ENCODE measurements at regions not wholly inside any gene's neighbourhood (a gene's known extent, or its start where the extent isn't known, plus 50 kb on each side); places are given as distances from the start of the nearest gene placed in this dataset.

DNA sequence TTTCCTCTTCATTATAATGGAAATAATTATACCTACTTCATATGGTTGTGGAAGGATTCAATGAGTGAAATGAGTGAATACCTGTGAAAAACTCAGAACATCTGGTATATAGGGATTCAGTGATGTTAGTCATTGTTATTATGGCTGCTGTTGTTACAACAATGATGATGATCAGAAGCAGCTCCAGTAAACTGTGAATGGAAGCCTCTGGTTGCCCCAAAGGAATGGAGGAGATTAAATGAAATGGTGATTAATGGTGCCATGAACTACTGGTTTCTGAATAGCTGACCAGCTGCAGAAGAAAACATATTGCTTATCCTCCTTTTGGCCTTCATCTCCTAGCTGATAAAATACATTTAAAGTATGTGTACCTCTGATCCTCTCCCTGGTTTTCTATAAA lies 372.0 kb downstream of the ARHGEF28 start:
- no peaks in the 10 kb centered on the region for H3K27me3 ChIP-seq (replicated peaks; ENCODE audit: insufficient read depth, low read length)
- H4K20me1 ChIP-seq (ENCODE audit: insufficient read depth, low read length), result no peaks in the 10 kb centered on the region
- H3K4me2 ChIP-seq (ENCODE audit: low read depth, low read length), result no peak overlapping the region
- no peak overlapping the region for H3K4me3 ChIP-seq (ENCODE audit: low read length)
- no peaks in the 10 kb centered on the region for H3K9me2 ChIP-seq (replicated peaks; ENCODE audit: insufficient read depth, low read length)
- H3K36me3 ChIP-seq (replicated peaks; ENCODE audit: insufficient read depth, low read length), result no peaks in the 10 kb centered on the region
- no peak overlapping the region for H3K9ac ChIP-seq (ENCODE audit: low read length)
- no peak for DNase-seq
- H3K4me1 ChIP-seq (ENCODE audit: low read length), result no peaks in the 10 kb centered on the region
- H2AFZ ChIP-seq (ENCODE audit: low read length), result no peak overlapping the region
- no peaks in the 10 kb centered on the region for H3F3A ChIP-seq (ENCODE audit: insufficient read depth, low read length)
- TF ChIP-seq, protein P1, sequence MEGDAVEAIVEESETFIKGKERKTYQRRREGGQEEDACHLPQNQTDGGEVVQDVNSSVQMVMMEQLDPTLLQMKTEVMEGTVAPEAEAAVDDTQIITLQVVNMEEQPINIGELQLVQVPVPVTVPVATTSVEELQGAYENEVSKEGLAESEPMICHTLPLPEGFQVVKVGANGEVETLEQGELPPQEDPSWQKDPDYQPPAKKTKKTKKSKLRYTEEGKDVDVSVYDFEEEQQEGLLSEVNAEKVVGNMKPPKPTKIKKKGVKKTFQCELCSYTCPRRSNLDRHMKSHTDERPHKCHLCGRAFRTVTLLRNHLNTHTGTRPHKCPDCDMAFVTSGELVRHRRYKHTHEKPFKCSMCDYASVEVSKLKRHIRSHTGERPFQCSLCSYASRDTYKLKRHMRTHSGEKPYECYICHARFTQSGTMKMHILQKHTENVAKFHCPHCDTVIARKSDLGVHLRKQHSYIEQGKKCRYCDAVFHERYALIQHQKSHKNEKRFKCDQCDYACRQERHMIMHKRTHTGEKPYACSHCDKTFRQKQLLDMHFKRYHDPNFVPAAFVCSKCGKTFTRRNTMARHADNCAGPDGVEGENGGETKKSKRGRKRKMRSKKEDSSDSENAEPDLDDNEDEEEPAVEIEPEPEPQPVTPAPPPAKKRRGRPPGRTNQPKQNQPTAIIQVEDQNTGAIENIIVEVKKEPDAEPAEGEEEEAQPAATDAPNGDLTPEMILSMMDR (IDR thresholded peaks at IDR 0.05; ENCODE audit: low read length), result no peak
- TF ChIP-seq EZH2phosphoT487 (IDR thresholded peaks at IDR 0.05; ENCODE audit: low read length), result no peak
- no peak for TF ChIP-seq EZH2 (optimal IDR thresholded peaks at IDR 0.05; ENCODE audit: low read depth, low read length)
- no peaks in the 10 kb centered on the region for H3K79me2 ChIP-seq (ENCODE audit: low read length)
- H3K9me3 ChIP-seq (replicated peaks; ENCODE audit: insufficient read depth, low read length), result no peaks in the 10 kb centered on the region
- H3K27ac ChIP-seq (ENCODE audit: low read length), result no peak overlapping the region

DNA sequence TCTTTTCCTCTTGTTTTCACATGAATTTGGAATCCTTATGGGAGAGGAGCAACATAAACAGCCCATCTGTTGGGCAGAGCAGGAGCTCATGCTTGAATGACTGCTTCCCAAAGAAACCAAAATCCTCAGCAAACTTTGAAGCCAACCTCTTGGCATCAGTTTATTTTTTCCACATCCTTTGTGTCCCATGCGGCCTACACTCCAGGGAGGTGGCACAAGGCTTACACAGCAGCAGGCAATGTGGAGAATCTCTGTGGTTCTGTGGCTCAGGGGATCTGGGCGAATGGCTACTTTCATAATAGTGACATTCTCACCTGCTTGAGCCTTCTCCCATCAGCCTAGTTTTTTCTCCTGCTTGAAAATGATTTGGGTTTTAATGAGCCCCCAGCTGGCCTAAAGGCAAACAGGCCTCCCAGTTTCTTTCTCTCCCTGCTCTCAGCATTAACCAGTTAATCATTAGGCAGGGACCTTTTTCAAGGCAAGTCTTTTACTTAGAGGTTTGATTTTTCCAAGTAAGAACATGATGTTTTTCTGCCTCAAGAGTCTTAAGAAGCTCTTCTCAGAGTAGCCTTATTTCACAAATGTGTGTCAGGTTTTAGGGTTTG lies 370.3 kb downstream of the ARHGEF28 start:
- TF ChIP-seq, protein P1 (IDR thresholded peaks at IDR 0.05; ENCODE audit: low read length), result no peak
- TF ChIP-seq EZH2 (optimal IDR thresholded peaks at IDR 0.05; ENCODE audit: low read depth, low read length), result no peak
- Histone ChIP-seq H3K9me2 (replicated peaks; ENCODE audit: insufficient read depth, low read length) (no peaks in the 10 kb centered on the region), H2AFZ (ENCODE audit: low read length) (no peak overlapping the region), H3F3A (ENCODE audit: insufficient read depth, low read length) (no peaks in the 10 kb centered on the region), H3K4me1 (ENCODE audit: low read length) (no peaks in the 10 kb centered on the region), H4K20me1 (ENCODE audit: insufficient read depth, low read length) (no peaks in the 10 kb centered on the region), H3K79me2 (ENCODE audit: low read length) (no peaks in the 10 kb centered on the region), H3K27me3 (replicated peaks; ENCODE audit: insufficient read depth, low read length) (no peaks in the 10 kb centered on the region), H3K4me2 (ENCODE audit: low read depth, low read length) (no peak overlapping the region), H3K36me3 (replicated peaks; ENCODE audit: insufficient read depth, low read length) (no peaks in the 10 kb centered on the region), H3K9ac (ENCODE audit: low read length) (no peak overlapping the region), H3K9me3 (replicated peaks; ENCODE audit: insufficient read depth, low read length) (no peaks in the 10 kb centered on the region), H3K4me3 (ENCODE audit: low read length) (no peak overlapping the region), H3K27ac (ENCODE audit: low read length) (no peak overlapping the region)
- no peak for DNase-seq

DNA sequence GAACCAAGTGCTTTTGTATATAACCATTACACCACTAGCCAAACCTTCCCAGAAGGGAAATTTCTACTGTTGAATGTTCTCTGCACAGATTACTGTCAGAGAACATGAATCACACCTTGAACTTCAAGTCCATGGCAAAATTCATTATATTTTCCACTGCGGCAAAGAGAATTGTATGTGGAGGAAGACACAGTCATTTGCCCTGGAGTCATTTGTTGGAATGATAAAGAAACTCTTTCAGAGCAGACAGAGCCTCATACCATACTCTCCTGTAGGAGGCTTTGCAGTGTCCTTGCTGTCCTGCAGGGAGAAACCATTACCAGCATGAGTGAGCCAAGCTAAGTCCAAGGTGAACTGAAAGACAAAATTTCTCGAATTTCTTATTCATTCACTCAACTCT lies 369.0 kb downstream of the ARHGEF28 start:
- H3K4me2 ChIP-seq (ENCODE audit: low read depth, low read length), result no peak overlapping the region
- H2AFZ ChIP-seq (ENCODE audit: low read length), result no peak overlapping the region
- H3K9me3 ChIP-seq (replicated peaks; ENCODE audit: insufficient read depth, low read length), result no peaks in the 10 kb centered on the region
- no peaks in the 10 kb centered on the region for H3K27me3 ChIP-seq (replicated peaks; ENCODE audit: insufficient read depth, low read length)
- H3K79me2 ChIP-seq (ENCODE audit: low read length), result no peaks in the 10 kb centered on the region
- H3K27ac ChIP-seq (ENCODE audit: low read length), result no peak overlapping the region
- no peaks in the 10 kb centered on the region for H3F3A ChIP-seq (ENCODE audit: insufficient read depth, low read length)
- no peak overlapping the region for H3K4me3 ChIP-seq (ENCODE audit: low read length)
- no peak overlapping the region for H3K9ac ChIP-seq (ENCODE audit: low read length)
- TF ChIP-seq EZH2 (optimal IDR thresholded peaks at IDR 0.05; ENCODE audit: low read depth, low read length) (no peak), EZH2phosphoT487 (IDR thresholded peaks at IDR 0.05; ENCODE audit: low read length) (no peak)
- TF ChIP-seq, protein P1 (IDR thresholded peaks at IDR 0.05; ENCODE audit: low read length), result no peak
- H3K9me2 ChIP-seq (replicated peaks; ENCODE audit: insufficient read depth, low read length), result no peaks in the 10 kb centered on the region
- H3K36me3 ChIP-seq (replicated peaks; ENCODE audit: insufficient read depth, low read length), result no peaks in the 10 kb centered on the region
- no peak for DNase-seq
- no peaks in the 10 kb centered on the region for H4K20me1 ChIP-seq (ENCODE audit: insufficient read depth, low read length)
- H3K4me1 ChIP-seq (ENCODE audit: low read length), result no peaks in the 10 kb centered on the region
